Occipital lobe (tissue), 1 donor: ENCODE measurements at regions not wholly inside any gene's neighbourhood (a gene's known extent, or its start where the extent isn't known, plus 50 kb on each side); places are given as distances from the start of the nearest gene placed in this dataset.

ENCODE experiments used
- DNase-seq: peaks from one replicate; lab custom pipeline; 2025; lab: John Stamatoyannopoulos, UW

GRCh38 chr1:208634346-208635140 lies 390.4 kb upstream of the PLXNA2 start:
- no peak for DNase-seq

DNA sequence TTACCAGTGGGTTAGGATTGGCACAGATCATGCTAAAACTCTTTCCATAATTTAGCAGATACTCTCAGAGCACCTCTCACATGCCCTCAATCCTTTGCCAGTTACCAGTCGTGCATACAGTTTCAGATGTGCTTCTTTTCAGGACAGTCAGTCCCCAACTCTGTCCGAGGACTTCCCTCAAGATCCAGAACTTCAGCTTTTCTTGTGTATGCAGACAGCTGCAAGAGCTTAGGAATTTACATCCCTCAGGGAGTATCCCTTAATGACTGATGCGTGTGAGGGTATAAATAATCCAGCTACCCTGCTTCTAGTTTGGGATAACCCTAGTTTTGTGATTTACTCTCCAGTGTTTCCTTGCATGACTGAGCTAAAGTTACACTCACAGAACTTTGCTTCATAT lies 393.0 kb upstream of the PLXNA2 start:
- DNase-seq, result no peak

GRCh38 chr1:208639382-208639781 lies 395.2 kb upstream of the PLXNA2 start:
- no peak for DNase-seq

DNA sequence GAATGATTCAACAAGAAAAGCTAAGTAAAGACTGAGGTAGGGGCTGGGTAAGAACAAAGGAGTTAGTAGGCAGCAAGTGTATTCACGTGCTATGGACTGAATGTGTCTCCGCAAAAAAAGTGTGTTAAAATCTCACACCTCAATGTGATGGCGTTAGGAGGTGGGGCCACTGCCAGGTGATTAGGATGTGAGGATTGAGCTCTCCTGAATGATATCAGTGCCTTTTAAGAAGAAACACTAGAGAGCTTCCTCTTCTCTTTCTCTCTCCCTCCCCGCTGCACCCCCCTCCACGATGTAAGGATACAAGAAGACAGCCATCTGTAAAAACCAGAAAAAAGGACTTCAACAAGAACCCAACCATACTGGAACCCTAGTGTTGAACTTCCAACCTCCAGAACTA lies 396.1 kb upstream of the PLXNA2 start:
- DNase-seq, result no peak

DNA sequence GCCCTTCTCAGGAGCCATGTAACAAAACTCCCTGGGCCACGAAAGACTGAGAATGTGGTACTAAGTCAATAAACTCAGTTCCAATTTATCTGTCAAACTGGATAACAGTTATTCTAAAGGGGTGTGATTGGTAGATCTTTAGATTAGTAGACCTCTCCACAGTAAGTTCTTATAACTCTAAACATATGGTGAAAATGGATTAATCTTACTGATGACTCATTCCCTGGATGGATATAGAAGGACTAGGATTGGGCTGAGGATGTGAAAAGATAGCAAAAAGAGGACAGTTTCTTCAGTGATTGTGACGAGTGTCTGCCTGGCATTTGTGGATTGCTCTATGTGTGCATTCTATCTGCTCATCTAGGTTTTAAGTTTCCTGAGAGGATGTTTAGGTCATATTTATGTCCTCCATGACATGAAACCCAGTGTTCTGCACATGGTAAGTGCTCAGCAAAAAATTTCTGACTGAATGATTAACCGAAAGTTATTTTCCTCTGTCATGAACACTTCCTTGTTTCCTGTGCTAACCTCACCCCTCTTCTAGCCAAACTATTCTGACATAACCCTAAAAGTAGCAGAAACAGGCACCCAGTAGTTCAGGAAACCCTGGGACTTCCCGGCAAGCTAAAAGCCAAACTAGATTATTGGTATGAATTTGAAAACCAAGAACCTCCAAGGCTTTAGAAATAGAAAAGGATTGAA lies 397.5 kb upstream of the PLXNA2 start:
- no peak for DNase-seq

- DNase-seq, result no peak
Observed at GRCh38 chr1:208643005-208643597, 398.9 kb upstream of the PLXNA2 start.

- DNase-seq, result no peak
Observed at GRCh38 chr1:208644401-208645160, 400.4 kb upstream of the PLXNA2 start.

DNA sequence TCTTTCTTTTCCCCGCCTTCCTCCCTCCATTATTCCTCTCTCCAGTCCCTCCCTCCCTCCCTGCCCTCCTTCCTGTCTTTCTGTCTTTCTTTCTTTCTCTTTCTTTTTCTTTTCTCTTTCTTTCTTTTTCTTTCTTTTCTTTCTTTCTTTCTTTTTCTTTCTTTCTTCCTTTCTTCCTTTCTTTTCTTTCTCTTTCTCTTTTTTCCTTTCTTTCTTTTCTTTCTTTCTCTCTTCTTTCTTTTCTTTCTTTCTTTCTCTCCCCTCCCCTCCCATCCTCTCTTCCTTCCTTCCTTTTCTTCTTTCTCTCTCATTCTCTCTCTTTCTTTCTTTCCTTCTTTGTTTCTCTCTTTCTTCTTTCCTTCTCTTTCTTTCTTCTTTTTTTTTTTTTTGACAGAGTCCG lies 402.2 kb upstream of the PLXNA2 start:
- DNase-seq, result no peak

- no peak for DNase-seq
Observed at GRCh38 chr1:208648146-208648545, 404.0 kb upstream of the PLXNA2 start.

DNA sequence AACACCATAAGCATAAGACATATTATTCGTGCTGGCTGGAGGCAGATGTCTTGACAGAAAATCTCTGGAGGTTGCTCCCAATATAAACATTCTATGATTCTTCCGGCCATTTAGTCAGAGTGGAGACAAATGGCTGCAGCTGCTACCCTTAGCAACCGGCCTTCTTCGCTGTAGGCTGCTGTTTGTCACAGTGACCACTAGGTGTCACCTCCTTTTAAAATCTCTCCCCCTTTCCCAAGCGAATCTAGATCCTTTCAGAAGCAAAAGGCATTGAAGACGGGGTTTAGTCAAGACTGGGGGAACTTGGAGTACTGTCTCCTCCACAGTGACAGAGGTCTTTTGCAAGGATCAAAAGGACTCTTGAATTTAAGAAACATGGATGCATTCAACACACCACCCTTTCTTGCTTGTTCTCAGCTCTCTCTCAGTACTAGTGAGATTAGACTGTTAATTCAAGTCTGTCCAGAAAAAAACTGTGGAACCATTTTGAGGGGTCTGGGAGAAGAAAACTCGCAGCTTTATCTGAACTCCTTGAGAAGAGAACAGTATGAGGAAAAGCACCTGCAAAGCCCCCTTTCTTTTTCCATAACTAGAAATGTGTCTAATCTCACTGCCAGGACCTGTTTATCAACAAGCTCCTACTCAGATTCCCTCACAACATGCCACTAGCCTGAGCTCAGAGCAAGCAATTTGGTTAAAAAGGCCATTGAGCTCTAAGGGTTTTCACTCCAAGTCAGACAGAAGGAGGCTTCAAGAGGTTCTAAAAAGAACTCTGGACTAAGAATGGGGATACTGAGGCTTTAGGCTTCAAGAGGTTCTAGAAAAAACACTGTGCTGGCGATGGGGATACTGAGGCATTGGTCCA lies 408.3 kb upstream of the PLXNA2 start:
- DNase-seq, result peak; percentile 21

DNA sequence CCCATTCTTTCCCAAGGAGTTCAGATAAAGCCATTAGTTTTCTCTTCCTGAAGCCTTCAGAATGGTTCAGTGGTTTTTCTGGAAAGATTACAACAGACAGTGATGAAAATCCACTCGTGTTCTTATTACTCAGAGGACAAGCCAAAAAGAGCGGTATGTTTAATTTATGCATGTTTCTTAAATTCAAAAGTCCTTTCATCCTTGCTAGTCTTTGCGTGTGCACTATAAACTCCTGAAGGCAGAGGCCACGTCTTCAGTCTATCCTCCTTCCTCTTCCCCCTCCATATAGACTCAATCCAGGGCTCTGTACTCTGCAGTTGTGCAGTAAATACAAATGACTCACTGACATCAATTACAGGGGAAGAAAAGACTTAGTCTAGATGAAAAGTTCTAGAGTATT lies 409.2 kb upstream of the PLXNA2 start:
- DNase-seq, result no peak

DNA sequence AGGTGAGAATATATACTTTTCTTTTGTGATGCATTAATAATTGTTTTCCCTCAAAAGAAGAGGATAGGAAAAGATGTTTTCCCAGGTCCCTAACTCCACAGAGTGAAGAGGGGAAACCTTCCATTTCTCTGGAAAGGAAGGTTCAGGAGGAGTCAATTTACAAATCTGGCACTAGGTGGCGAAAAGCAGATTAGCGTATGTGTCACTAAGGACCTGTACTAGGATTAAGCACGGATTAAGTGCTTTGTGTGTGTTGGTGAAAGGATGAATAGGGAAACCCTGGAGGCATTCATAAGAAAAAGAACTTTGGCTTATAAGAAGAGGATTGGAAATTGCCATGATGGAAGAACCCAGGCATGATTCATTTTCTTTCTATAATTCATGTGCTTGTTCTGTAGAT lies 410.1 kb upstream of the PLXNA2 start:
- DNase-seq, result no peak

- no peak for DNase-seq
Observed at GRCh38 chr1:208665936-208666335, 421.8 kb upstream of the PLXNA2 start.

- DNase-seq, result no peak
Observed at GRCh38 chr1:208668991-208669390, 424.8 kb upstream of the PLXNA2 start.

DNA sequence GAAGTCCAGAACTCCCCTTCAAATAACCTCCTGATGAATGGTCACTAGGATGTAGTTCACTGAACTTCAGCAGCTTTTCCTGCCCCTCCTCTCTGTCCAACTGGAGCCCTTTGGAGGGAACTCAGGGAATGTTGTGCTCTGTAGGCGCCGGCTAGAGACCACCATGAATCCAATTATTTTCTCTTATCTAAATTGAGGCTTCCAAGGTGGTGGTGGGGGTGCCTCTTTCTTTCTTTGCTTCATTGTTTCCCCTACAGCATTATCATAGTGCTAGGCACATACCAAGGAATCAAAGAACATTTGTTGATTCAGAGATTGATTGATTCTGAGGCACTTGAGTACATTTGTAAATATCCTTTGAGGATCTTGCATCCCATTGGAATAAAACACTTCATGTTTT lies 426.6 kb upstream of the PLXNA2 start:
- no peak for DNase-seq

DNA sequence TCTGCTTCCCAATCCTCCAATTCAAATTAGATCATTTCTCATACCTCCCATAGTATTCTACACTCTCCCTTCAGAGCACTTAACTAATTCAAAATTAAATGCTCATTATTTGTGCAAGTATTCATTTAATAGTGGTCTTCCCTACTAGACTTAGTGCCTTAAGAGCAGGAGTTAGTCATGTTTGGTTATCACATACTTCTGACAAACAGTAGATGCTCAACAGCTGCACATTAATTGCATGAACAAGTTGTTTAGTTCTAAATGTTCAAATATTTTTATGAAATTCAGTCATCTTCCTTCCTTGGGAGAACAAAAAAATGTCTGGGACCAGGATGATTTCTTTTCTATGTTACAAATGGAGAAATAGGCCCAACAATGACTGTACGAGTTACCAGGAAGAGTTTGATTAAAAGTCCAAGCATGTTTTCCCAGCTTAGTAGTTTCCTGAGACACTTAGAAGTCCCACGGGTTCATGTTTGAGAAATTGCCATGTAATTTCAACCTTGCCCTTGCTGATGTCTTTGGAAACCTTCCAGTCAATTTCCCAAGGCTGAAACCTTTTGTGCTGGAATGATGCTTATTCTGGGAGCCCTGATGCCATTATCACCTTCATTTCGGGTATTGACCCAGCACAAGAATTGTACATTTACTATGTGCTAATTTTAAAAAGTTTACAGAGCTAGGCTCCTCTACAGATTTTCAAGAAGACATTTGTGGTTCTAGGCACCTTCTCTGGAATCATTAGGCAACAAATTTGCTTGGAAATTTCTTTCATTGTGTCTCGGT lies 437.9 kb upstream of the PLXNA2 start:
- no peak for DNase-seq

DNA sequence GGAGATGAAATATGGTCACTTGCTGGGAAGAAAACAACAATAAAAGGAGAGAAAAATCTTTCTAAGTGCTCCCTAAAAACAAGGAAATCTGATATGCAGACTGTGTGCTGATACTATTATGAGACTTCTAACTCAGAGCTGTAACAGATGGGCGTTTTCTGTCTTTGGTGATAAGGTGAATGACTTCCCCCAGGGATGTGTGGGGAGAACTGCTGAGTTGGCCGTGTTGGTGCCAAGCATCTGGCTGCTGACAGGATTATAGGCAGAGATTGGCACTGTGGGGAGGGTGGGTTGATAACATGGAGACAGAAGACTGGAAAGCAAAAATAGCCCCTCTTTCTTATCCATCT lies 438.5 kb upstream of the PLXNA2 start:
- DNase-seq, result no peak

GRCh38 chr1:208683141-208683540 lies 439.0 kb upstream of the PLXNA2 start:
- no peak for DNase-seq

DNA sequence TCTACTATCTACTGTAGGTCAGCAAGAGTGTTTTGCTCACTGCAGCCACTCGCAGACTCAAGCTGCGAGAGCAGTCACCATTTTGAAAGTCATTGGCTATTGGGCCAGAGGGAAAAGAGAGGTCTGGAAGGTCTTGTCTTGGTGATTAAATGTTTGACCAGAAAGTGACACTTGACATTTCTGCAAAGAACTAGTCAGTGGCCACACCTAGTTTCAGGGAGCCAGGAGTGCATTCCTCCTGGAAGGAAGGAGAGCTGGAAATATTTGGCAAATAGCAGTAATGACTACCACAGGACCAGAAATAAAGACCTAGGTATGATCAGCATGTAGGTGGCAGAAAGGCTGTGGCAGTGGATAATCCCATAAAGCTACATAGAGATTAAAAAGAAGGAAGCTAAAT lies 440.0 kb upstream of the PLXNA2 start:
- DNase-seq, result no peak

GRCh38 chr1:208686592-208686991 lies 442.4 kb upstream of the PLXNA2 start:
- DNase-seq, result no peak
